HG03571 (cell line): ENCODE measurements at regions not wholly inside any gene's neighbourhood (a gene's known extent, or its start where the extent isn't known, plus 50 kb on each side); places are given as distances from the start of the nearest gene placed in this dataset.

Experiments
- ATAC-seq: cut with Tn5 transposase; IDR thresholded peaks from one replicate; pipeline ENCODE4 v1.9.1; 2021; ENCODE audit not compliant: unreplicated experiment

DNA sequence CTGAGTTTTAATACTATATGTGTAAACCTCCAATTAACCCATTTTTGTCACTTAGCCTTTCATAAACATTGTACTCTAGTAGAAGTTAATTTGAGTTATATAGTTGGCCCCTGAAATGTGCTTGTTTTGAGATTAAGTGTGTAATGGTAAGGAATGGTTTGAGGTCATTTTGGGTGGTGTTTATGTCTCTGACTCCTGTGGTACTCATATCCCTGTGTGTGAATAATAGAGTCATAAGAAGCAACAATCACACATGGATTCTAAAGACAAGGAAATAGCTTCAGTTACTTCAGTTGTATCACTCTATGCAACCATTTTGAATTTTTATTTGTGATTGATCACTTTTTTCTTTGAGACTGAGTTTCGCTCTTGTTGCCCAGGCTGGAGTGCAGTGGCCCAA is 408.5 kb downstream of the MFSD1 start:
- ATAC-seq: no peak

DNA sequence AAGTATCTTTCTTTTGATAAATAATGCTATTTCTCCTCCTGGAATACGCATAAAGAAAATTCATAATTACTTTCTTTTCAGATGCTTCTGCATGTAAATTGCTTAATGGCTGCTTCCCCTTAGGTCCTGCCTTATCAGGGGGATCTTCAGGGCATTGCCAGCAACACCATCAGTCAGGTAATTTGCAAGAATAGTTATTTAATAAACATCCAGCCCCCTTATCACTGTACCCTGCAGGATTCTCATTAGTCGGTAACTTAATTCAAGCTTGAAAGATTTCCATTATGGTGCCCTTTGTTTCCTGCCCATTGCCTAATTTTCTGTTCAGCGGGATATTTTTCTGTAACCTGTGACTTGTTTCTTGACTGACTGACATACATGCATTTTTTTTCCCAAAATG is 414.5 kb downstream of the MFSD1 start:
- no peak for ATAC-seq

- ATAC-seq: no peak
These were observed 417.4 kb downstream of the MFSD1 start for GRCh38 chr3:159219231-159219630.

DNA sequence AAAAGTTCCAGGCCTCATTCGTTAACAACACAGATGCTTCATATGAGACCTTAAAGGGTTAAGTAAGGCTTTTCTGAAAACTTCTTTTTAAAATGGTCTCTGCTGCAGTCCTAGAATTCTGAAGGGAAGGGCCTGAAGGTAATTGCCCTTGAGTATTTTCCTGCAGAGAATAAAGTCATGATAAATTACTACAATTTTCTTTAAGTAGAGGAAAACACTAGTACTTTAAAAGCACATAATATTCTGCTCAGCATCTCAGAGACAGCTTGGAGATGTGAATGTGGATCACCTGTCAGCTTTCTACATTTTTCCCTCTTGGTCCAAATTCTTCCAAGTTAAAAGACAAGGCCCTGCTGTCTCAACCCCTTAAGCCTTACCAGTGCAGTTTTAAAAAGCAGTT is 419.5 kb downstream of the MFSD1 start:
- no peak for ATAC-seq

DNA sequence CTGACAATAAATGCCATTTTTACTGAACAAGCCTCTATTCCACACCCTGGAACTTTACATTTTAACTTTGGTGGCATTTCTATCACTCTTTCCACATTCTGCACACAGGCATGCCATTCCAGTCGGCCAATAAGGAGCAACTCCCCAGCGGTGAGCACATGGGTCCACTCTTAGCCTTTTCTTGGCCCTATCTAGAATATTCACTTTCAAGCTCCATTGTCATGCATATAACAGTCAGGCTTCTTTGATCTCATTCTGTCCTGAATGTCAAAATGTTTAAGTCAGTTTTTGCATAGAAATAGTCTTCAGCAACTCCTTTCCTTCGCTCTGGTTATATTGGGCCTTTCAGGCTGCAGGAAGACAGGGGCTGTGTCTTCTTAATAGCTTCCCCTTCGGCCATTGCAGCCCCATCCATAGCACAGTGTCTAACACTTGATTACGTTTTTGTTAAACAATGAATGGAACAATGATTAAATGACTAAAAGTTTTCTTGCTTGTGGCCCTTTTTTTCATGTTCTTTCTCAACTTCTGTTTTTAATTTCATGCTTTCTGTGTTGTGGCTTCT is 427.3 kb downstream of the MFSD1 start:
- no peak for ATAC-seq

GRCh38 chr3:159232966-159233365 is 431.1 kb downstream of the MFSD1 start:
- no peak for ATAC-seq

DNA sequence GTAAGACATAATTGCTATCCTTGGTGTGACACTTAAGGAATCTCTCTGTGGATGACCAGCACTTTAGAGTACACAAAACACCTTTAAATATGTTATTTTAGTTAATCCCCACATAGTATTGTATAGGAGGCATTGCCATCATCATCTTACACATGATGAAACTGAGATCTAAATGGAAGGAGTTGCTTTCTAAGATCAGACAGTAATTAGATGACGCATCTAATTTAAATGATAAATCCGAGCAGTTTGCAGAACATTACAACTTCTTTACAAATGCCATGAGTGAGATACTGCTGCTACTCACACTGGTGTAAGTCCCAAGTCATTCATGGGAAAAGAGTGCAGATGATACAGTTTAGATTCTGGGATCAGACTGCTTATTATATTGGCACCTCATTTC is 431.9 kb downstream of the MFSD1 start:
- no peak for ATAC-seq

DNA sequence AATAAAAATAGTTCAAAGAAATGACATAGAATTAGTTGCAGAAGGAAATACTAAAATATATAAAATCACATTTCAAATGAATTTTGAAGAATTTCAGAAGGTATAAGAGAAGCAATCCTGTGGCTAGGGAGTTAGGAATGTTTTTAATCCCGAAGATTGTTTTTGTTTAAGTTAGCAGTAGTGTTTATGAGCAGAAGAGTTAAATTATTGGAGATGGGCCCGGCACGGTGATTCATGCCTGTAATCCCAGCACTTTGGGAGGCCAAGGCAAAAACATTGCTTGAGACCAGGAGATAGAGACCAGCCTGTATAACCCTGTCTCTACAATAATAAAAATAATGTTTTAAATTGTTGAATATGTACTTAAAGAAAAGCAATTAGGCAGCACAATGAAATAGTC is 432.5 kb downstream of the MFSD1 start:
- no peak for ATAC-seq

DNA sequence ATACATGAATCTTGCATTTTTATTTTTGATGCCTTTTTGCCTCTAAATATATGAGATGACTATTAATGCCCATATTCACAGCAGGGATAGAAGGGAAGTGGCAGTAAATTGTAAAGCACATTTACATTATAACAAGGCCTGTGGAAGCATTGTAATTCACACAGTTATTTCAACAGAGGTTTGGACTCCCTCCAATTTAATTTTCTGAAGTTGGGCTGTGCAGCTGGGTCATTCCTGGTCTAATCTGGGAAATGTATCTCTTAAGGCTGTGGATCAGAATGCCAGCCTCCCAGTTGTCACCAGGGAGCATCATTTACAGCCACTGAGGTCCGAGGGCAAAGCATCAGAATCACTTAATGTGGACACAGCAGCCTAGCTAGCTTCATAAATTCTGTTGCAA is 434.5 kb downstream of the MFSD1 start:
- no peak for ATAC-seq

- ATAC-seq: no peak
These were observed 435.4 kb downstream of the MFSD1 start for GRCh38 chr3:159237226-159237625.

GRCh38 chr3:159238646-159239045 is 436.8 kb downstream of the MFSD1 start:
- ATAC-seq: no peak

DNA sequence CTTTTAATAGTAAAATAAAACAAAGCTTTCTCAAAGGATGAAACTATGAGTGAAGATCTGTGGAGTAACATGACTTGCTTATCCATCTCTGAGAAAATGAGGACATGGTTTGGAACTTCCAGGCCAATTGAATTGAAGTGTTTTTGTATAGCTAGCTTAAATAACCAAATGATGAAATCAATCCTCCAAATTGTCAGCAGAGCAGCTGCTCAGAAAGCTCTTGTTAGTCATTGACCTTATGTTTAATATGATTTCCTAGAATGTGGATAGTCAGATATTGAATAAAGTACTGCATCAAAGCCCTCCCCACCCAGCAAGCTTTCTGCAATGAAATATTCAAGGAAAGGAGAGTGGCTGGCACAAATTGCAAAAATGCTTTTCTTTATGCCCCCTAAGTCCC is 437.2 kb downstream of the MFSD1 start:
- ATAC-seq: no peak

GRCh38 chr3:159244933-159245332 is 443.1 kb downstream of the MFSD1 start:
- no peak for ATAC-seq

DNA sequence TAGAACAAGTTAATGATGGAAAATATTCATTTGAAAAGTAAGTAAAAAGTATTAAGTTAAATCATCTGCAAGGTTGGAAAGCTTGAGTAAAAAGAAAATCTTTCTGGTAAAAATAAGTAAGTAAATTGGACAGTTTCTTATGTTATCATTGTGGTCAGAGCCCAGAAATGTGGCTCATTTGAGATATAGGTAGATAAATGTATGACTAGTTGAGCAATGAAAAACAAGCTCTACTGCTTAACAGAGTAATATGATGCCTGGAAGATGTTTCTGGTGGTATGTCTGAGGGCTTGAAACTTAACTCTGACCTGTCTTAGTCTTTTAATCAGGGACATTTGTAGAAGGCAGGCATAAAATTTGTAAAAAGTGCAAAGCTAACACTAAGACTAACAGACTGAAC is 444.0 kb downstream of the MFSD1 start:
- no peak for ATAC-seq

DNA sequence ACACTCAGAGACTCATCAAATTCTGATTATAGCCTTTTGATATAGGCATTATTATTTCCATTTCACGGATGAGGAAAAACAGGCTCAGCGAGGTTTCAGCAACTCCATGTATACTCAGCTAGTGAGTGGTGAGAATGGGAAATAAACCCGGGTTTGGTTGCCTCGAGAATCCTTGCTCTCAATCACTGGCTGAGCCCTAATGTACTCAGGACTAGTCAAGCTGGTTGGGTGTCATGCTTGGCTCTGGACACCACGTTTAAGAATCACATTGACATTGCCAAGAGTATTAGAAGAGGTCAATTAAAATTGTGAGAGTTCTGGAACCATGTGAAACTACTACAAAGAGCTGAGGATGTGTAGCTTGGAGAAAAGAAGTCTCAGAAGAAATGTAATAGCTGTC is 444.5 kb downstream of the MFSD1 start:
- ATAC-seq: no peak

DNA sequence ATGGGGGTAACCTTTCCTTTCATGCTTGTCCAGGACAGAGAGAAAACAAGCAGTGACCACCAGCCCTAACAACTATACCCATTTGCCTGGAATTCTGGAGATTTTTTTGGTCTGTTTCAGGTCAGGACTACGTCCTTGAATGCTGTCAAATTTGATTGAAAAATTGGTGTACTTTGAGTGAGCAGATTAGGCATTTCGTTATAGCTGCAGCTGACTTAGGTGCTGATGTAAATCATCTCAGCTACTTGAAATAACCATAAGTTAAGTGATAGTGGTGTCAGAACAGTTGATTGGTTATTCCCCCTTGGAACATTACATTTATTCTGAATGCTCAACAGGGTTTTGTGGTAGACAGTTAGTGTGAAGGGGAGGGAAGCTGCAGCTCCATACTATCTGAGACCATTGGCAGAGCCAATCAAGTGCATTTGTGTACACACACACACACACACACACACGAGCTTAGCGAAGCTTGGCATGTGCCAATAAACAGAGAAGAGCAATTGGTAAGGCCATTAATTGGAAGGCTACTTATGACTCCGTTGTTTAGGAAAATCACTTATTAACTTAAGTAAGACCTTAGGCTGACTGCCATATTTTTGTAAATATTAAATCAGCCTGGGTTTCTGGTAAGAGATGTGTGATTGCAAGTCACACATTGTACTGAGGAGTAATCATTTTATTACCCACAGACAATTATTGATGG is 447.8 kb downstream of the MFSD1 start:
- ATAC-seq: no peak

DNA sequence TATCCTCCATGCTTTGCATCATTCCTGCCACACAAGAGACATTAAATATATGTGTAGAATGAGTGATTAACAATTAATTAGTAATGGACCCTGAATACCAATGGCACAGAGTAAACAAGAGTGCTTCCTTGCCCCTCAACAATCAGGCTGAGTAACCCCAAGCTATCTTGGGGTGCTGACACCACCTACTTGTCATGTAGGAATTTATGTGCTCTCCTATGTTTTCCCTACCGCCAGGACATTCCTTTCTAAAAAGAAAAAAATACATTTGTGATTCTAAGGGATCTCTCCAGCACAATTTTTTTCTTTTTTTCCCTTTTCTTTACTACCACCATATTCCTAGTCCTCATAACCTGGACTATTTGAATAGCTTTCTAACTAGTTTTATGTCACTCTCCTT is 449.1 kb downstream of the MFSD1 start:
- no peak for ATAC-seq

DNA sequence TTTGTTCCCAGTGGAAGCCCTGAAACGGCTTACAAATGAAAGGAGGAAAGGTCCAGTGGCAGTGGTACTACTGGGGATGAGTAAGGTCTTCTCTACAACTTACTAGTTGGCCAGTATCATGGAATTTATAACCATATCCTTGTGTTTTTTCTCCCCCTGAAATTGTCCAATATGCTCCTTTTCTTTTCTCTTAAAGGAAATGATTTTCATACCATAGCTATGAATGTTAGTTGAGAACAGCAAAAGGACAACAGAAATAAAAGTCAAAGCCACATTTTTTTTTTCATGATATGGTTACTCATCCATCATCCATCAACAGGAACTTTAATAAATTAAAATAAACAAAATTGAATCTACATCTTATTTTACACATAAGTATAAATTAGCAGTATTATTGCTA is 450.4 kb downstream of the MFSD1 start:
- ATAC-seq: no peak

DNA sequence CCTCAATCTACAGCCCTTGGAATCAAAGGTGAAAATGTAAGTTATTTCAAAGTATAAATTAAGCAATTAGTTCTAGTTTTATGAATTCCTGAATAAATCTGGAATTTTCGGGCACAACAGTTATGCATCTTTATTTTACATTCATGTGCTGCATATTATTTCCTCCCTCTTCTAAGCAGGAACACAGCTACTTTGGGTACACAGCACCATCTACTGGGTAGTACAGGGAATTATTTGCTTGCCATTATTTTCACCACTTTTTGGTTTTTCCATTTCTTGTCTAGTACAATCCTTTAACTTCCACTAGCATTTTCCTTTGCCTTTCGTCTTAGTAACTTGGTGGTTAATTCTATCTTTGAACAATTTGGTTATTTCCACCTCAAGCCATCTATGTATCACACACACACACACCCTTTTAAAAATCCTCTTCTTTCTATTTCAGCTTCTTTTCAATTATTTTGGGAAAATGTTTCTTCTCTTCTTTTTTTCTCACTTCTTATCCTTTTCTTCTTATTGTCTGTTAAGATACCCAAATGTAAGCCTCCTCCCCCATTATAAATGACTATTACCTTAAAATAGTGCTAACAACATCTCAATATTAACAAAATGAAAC is 451.0 kb downstream of the MFSD1 start:
- no peak for ATAC-seq

GRCh38 chr3:159253860-159254259 is 452.0 kb downstream of the MFSD1 start:
- no peak for ATAC-seq

- no peak for ATAC-seq
These were observed 456.1 kb downstream of the MFSD1 start for GRCh38 chr3:159257954-159258353.

DNA sequence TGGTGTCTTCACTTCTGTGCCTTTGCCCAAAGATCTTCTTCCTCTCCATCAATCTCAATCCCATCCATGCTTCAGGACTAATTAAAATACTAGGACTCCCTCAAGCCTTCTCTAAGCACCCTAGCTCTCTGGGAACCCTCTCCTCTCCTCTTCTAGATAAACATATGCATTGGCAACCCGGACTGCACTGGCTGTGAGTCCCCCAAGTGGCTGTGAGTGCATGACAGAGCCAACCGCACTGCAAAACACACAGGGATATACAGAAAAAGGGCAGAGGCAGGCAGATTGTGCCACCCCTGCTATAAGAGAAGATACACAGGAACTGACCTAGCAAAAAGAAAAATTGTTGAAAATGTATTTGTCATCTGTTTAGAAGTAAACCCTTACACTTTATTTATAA is 457.1 kb downstream of the MFSD1 start:
- no peak for ATAC-seq
